HCT116 (cell line): ENCODE measurements at regions not wholly inside any gene's neighbourhood (a gene's known extent, or its start where the extent isn't known, plus 50 kb on each side); places are given as distances from the start of the nearest gene placed in this dataset.

Experiments used
- POLR2A ChIP-seq: IDR thresholded peaks from 2 replicates; pipeline ENCODE4 v1.7.0; 2011; ENCODE audit warnings: borderline replicate concordance; ENCODE audit not compliant: insufficient read depth, insufficient read length; ENCODE audit errors: extremely low read depth
- RAD21 ChIP-seq: IDR thresholded peaks from 2 replicates; pipeline ENCODE4 v1.6.1; 2012; ENCODE audit warnings: low read depth, mild to moderate bottlenecking
- TF ChIP-seq, protein P1 (sequence below): IDR thresholded peaks from 2 replicates; pipeline ENCODE4 v1.6.1; 2012

DNA sequence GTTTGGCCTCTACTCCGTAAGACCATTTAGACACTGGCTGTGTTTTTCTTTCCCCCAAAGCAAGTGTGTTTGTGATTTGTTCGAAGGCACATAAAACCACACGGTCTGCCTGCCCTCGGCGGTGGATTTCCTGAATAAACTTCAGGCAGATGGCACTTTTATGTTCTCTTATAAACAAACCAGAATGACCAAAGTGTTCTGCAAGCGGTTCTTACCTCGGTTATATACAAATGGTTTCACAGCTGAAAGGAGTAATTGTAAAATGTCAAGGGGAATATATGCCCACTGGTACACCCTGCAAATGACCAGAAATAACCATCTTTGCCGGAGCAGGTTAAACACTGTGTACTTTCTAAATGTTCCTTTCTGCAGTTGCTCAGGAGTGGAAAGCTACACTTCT lies 1475.8 kb upstream of the TMEM132C start:
- no peak for TF ChIP-seq RAD21
- no peak for TF ChIP-seq POLR2A
- TF ChIP-seq, protein P1, sequence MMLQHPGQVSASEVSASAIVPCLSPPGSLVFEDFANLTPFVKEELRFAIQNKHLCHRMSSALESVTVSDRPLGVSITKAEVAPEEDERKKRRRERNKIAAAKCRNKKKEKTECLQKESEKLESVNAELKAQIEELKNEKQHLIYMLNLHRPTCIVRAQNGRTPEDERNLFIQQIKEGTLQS = no peak
